ENCODE measurements at regions not wholly inside any gene's neighbourhood (a gene's known extent, or its start where the extent isn't known, plus 50 kb on each side); places are given as distances from the start of the nearest gene placed in this dataset.

GRCh38 chr5:107304684-107305083 lies 366.1 kb downstream of the EFNA5 start:
- TF ChIP-seq TAF1 (IDR thresholded peaks at IDR 0.05; ENCODE audit: low read depth) = no peak
- TF ChIP-seq CREB1 (IDR thresholded peaks at IDR 0.05; ENCODE audit: low read depth) = no peak
- no peak for TF ChIP-seq TEAD4 (IDR thresholded peaks at IDR 0.05)
- no peak for TF ChIP-seq RAD21 (IDR thresholded peaks at IDR 0.05; ENCODE audit: low read depth)

- TF ChIP-seq YY1 (IDR thresholded peaks at IDR 0.05; ENCODE audit: low read depth) = no peak
- no peak for TF ChIP-seq NFIC (IDR thresholded peaks at IDR 0.05)
- no peak for TF ChIP-seq RAD21 (IDR thresholded peaks at IDR 0.05; ENCODE audit: low read depth)
- TF ChIP-seq CEBPB (IDR thresholded peaks at IDR 0.05) = no peak
- no peak for TF ChIP-seq MAX (IDR thresholded peaks at IDR 0.05)
- TF ChIP-seq FOXM1 (IDR thresholded peaks at IDR 0.05; ENCODE audit: borderline replicate concordance, low read depth) = no peak
- no peak for TF ChIP-seq TAF1 (IDR thresholded peaks at IDR 0.05; ENCODE audit: low read depth)
- no peak for TF ChIP-seq TCF12 (IDR thresholded peaks at IDR 0.05; ENCODE audit: low read depth)
- TF ChIP-seq REST (IDR thresholded peaks at IDR 0.05; ENCODE audit: low read depth) = no peak
- TF ChIP-seq EP300 (IDR thresholded peaks at IDR 0.05; ENCODE audit: borderline replicate concordance) = no peak
- TF ChIP-seq ZBTB7A (IDR thresholded peaks at IDR 0.05; ENCODE audit: low read depth) = no peak
- no peak for TF ChIP-seq EGR1 (IDR thresholded peaks at IDR 0.05)
- TF ChIP-seq CREB1 (IDR thresholded peaks at IDR 0.05; ENCODE audit: low read depth) = no peak
Observed at GRCh38 chr5:107303171-107303968, 367.4 kb downstream of the EFNA5 start.

GRCh38 chr5:107302441-107302840 lies 368.3 kb downstream of the EFNA5 start:
- TF ChIP-seq EP300 (IDR thresholded peaks at IDR 0.05; ENCODE audit: borderline replicate concordance) = no peak

GRCh38 chr5:107301999-107302398 lies 368.7 kb downstream of the EFNA5 start:
- TF ChIP-seq USF1 (IDR thresholded peaks at IDR 0.05) (no peak), ZBTB7A (IDR thresholded peaks at IDR 0.05; ENCODE audit: low read depth) (no peak), EP300 (IDR thresholded peaks at IDR 0.05; ENCODE audit: borderline replicate concordance) (no peak), FOXM1 (IDR thresholded peaks at IDR 0.05; ENCODE audit: borderline replicate concordance, low read depth) (no peak), YY1 (IDR thresholded peaks at IDR 0.05; ENCODE audit: low read depth) (no peak), TAF1 (IDR thresholded peaks at IDR 0.05; ENCODE audit: low read depth) (no peak), CEBPB (IDR thresholded peaks at IDR 0.05) (no peak)

- TF ChIP-seq CEBPB (IDR thresholded peaks at IDR 0.05) (no peak), RAD21 (IDR thresholded peaks at IDR 0.05; ENCODE audit: low read depth) (no peak), REST (IDR thresholded peaks at IDR 0.05; ENCODE audit: low read depth) (no peak), EP300 (IDR thresholded peaks at IDR 0.05; ENCODE audit: borderline replicate concordance) (no peak), ZBTB7A (IDR thresholded peaks at IDR 0.05; ENCODE audit: low read depth) (no peak), MAX (IDR thresholded peaks at IDR 0.05) (no peak), EGR1 (IDR thresholded peaks at IDR 0.05) (no peak), TEAD4 (IDR thresholded peaks at IDR 0.05) (no peak), FOXM1 (IDR thresholded peaks at IDR 0.05; ENCODE audit: borderline replicate concordance, low read depth) (no peak), YY1 (IDR thresholded peaks at IDR 0.05; ENCODE audit: low read depth) (no peak), TAF1 (IDR thresholded peaks at IDR 0.05; ENCODE audit: low read depth) (no peak), NFIC (IDR thresholded peaks at IDR 0.05) (no peak), CREB1 (IDR thresholded peaks at IDR 0.05; ENCODE audit: low read depth) (no peak), USF1 (IDR thresholded peaks at IDR 0.05) (no peak), TCF12 (IDR thresholded peaks at IDR 0.05; ENCODE audit: low read depth) (no peak)
Observed at GRCh38 chr5:107300721-107301327, 369.9 kb downstream of the EFNA5 start.

- no peak for TF ChIP-seq CREB1 (IDR thresholded peaks at IDR 0.05; ENCODE audit: low read depth)
- TF ChIP-seq TEAD4 (IDR thresholded peaks at IDR 0.05) = no peak
Observed at GRCh38 chr5:107296572-107296971, 374.2 kb downstream of the EFNA5 start.
